Umbilical cord (tissue), 1 donor: ENCODE measurements at regions not wholly inside any gene's neighbourhood (a gene's known extent, or its start where the extent isn't known, plus 50 kb on each side); places are given as distances from the start of the nearest gene placed in this dataset.

ENCODE experiments used
- DNase-seq: peaks from one replicate; pipeline ENCODE4 v3.0.0-alpha.2; 2015; ENCODE audit warnings: low spot score

- DNase-seq: no peak
Measured at GRCh38 chr2:42957861-42958301, 165.5 kb upstream of the HAAO start.

GRCh38 chr2:42957109-42957860 lies 164.9 kb upstream of the HAAO start:
- DNase-seq: no peak

- DNase-seq: no peak
Measured at GRCh38 chr2:42954227-42954962, 162.0 kb upstream of the HAAO start.

- no peak for DNase-seq
Measured at GRCh38 chr2:42953216-42953615, 160.8 kb upstream of the HAAO start.

- no peak for DNase-seq
Measured at GRCh38 chr2:42951263-42951938, 159.0 kb upstream of the HAAO start.

GRCh38 chr2:42949125-42949524 lies 156.7 kb upstream of the HAAO start:
- no peak for DNase-seq

GRCh38 chr2:42947809-42948600 lies 155.6 kb upstream of the HAAO start:
- DNase-seq: no peak

- no peak for DNase-seq
Measured at GRCh38 chr2:42944779-42945415, 152.5 kb upstream of the HAAO start.

GRCh38 chr2:42942990-42943493 lies 150.7 kb upstream of the HAAO start:
- no peak for DNase-seq

- DNase-seq: no peak
Measured at GRCh38 chr2:42942214-42942989, 150.0 kb upstream of the HAAO start.

- no peak for DNase-seq
Measured at GRCh38 chr2:42941633-42942176, 149.3 kb upstream of the HAAO start.

- DNase-seq: no peak
Measured at GRCh38 chr2:42939411-42940206, 147.2 kb upstream of the HAAO start.

- no peak for DNase-seq
Measured at GRCh38 chr2:42938671-42939370, 146.4 kb upstream of the HAAO start.

GRCh38 chr2:42937171-42937875 lies 144.9 kb upstream of the HAAO start:
- DNase-seq: no peak

- DNase-seq: no peak
Measured at GRCh38 chr2:42935692-42936671, 143.6 kb upstream of the HAAO start.

GRCh38 chr2:42934580-42935186 lies 142.3 kb upstream of the HAAO start:
- DNase-seq: no peak
